ENCODE measurements at regions not wholly inside any gene's neighbourhood (a gene's known extent, or its start where the extent isn't known, plus 50 kb on each side); places are given as distances from the start of the nearest gene placed in this dataset.

DNA sequence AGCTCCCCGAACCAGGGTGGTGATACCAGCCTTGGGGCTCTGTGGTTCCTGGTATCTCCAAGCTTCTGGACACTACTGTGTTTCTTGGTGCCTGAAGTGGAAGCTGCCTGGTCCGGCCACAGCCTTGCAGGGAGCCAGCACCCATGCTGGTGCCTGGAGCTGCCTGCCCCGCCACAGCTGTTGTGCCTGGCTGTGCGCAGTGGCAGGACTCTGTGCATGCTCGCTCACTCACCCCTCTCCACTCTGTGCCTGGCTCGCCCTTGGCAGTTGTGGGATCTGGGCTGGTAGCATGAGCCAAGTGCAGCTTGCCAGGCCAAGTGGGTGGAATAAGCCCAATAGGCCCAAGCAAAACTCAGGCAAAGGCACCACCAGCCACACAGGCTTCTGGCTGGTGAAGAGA, 1225.3 kb downstream of the SLITRK5 start:
- TF ChIP-seq, protein P1, sequence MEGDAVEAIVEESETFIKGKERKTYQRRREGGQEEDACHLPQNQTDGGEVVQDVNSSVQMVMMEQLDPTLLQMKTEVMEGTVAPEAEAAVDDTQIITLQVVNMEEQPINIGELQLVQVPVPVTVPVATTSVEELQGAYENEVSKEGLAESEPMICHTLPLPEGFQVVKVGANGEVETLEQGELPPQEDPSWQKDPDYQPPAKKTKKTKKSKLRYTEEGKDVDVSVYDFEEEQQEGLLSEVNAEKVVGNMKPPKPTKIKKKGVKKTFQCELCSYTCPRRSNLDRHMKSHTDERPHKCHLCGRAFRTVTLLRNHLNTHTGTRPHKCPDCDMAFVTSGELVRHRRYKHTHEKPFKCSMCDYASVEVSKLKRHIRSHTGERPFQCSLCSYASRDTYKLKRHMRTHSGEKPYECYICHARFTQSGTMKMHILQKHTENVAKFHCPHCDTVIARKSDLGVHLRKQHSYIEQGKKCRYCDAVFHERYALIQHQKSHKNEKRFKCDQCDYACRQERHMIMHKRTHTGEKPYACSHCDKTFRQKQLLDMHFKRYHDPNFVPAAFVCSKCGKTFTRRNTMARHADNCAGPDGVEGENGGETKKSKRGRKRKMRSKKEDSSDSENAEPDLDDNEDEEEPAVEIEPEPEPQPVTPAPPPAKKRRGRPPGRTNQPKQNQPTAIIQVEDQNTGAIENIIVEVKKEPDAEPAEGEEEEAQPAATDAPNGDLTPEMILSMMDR (conservative IDR thresholded peaks at IDR 0.05; ENCODE audit: low read depth, low read length) = no peak
- no peak for TF ChIP-seq EZH2 (IDR thresholded peaks at IDR 0.05; ENCODE audit: low read length, unreplicated experiment)
- TF ChIP-seq EZH2phosphoT487 (IDR thresholded peaks at IDR 0.05; ENCODE audit: borderline replicate concordance, low read length) = no peak
